ENCODE measurements at regions not wholly inside any gene's neighbourhood (a gene's known extent, or its start where the extent isn't known, plus 50 kb on each side); places are given as distances from the start of the nearest gene placed in this dataset.

DNA sequence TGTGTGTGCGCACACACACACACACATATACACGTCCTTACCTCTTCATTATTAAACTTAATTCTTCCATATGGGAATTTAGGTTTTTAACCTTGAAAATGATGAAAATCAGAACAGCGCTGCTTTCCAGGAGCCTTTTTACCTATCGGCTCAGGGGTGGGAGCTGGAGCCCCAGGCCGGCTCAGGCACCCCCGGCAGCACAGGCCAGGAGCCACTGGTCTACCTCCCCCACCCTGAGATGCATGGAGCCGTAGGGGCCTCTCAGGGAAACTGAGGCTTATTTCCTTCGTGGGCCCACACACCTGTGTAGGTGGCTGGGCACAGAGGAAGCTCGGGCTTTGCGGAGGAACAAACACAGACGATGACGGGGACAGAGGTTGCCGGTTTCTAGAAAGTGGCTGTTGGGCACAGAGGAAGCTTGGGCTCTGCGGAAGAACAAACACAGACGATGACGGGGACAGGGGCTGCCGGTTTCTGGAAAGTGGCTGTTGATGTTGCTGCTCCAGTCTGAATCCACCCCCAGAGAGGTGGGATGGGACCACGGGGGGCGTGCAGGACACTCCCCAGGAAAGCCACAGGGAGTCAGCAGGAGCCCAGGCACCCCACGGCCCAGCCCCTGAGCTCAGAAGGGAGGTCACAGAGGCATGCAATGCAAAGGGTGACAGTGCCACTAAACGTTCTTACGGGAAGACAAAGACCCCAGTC, 149.4 kb downstream of the BRD1 start:
- no peak for DNase-seq (ENCODE audit: low read depth)
- no peak overlapping the region for H3K4me3 ChIP-seq (ENCODE audit: low read depth, low read length)
- no peak for TF ChIP-seq CTCF (IDR thresholded peaks at IDR 0.05; ENCODE audit: low read depth, low read length)
- TF ChIP-seq POLR2A (IDR thresholded peaks at IDR 0.05; ENCODE audit: extremely low read depth, insufficient read length), result no peak
- TF ChIP-seq MYC (IDR thresholded peaks at IDR 0.05; ENCODE audit: low read depth, low read length), result no peak
- TF ChIP-seq MAX (IDR thresholded peaks at IDR 0.05; ENCODE audit: low read depth, low read length), result no peak

DNA sequence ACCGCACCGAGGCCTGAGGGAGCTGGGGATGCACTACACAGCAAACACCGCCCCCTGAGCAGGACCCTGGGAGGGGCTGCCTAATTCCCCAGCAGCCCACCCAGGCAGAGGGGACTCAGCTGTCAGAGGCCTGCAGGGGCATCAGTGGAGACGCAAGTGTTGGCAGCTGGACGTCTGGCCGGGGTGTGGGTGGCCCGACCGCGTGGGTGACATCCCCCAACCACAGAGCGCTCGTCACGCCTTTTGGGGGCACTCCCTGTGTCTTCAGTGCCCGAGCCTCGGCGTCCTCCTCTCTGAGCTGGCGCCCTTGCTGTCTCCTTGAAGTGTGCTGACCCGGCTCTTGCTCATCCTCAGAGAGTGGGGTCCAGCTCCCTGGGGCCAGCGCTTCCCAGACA, 150.2 kb downstream of the BRD1 start:
- DNase-seq (ENCODE audit: low read depth), result no peak
- TF ChIP-seq MYC (IDR thresholded peaks at IDR 0.05; ENCODE audit: low read depth, low read length) (no peak), POLR2A (IDR thresholded peaks at IDR 0.05; ENCODE audit: extremely low read depth, insufficient read length) (no peak)
- H3K4me3 ChIP-seq (ENCODE audit: low read depth, low read length), result no peak overlapping the region

- TF ChIP-seq CTCF (IDR thresholded peaks at IDR 0.05; ENCODE audit: low read depth, low read length) (no peak), MYC (IDR thresholded peaks at IDR 0.05; ENCODE audit: low read depth, low read length) (no peak), MAX (IDR thresholded peaks at IDR 0.05; ENCODE audit: low read depth, low read length) (no peak), POLR2A (IDR thresholded peaks at IDR 0.05; ENCODE audit: extremely low read depth, insufficient read length) (no peak)
These were observed 150.7 kb downstream of the BRD1 start for GRCh38 chr22:49676783-49677494.

GRCh38 chr22:49676230-49676629, 151.4 kb downstream of the BRD1 start:
- TF ChIP-seq CTCF (IDR thresholded peaks at IDR 0.05; ENCODE audit: low read depth, low read length) (no peak), POLR2A (IDR thresholded peaks at IDR 0.05; ENCODE audit: extremely low read depth, insufficient read length) (no peak), MAX (IDR thresholded peaks at IDR 0.05; ENCODE audit: low read depth, low read length) (no peak), MYC (IDR thresholded peaks at IDR 0.05; ENCODE audit: low read depth, low read length) (no peak)
- H3K4me3 ChIP-seq (ENCODE audit: low read depth, low read length), result no peak overlapping the region
- no peak for DNase-seq (ENCODE audit: low read depth)

More at GRCh38 chr22:49676783-49677494, 150.7 kb downstream of the BRD1 start:
- no peak for DNase-seq (ENCODE audit: low read depth)
- H3K4me3 ChIP-seq (ENCODE audit: low read depth, low read length), result no peak overlapping the region

DNA sequence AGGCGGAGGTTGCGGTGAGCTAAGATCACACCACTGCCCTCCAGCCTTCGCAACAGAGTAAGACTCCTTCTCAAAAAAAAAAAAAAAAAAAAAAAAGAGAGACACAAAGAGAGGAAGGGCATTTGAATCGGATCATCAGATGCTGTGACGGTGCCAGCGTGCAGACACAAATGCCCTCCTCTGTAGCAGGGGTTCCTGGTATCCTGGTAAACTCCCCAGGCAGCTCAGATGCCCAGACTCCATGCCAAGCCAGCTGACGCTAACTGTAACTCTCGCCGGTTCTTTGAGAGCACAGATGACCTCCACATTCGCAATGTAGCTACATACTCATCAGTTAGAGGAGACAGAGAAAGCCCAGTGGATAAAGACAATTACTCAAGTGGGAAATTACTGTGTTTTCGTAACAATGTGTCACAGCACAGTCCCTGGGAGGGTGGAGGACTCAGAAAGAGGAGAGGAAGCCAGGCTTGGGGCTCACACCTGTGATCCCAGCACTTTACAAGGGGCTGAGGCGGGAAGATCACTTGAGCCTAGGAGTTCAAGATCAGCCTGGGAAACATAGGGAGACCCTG, 153.1 kb downstream of the BRD1 start:
- H3K4me3 ChIP-seq (ENCODE audit: low read depth, low read length), result no peak overlapping the region
- TF ChIP-seq CTCF (IDR thresholded peaks at IDR 0.05; ENCODE audit: low read depth, low read length) (no peak), MAX (IDR thresholded peaks at IDR 0.05; ENCODE audit: low read depth, low read length) (no peak), MYC (IDR thresholded peaks at IDR 0.05; ENCODE audit: low read depth, low read length) (no peak), POLR2A (IDR thresholded peaks at IDR 0.05; ENCODE audit: extremely low read depth, insufficient read length) (no peak)
- DNase-seq (ENCODE audit: low read depth), result no peak

DNA sequence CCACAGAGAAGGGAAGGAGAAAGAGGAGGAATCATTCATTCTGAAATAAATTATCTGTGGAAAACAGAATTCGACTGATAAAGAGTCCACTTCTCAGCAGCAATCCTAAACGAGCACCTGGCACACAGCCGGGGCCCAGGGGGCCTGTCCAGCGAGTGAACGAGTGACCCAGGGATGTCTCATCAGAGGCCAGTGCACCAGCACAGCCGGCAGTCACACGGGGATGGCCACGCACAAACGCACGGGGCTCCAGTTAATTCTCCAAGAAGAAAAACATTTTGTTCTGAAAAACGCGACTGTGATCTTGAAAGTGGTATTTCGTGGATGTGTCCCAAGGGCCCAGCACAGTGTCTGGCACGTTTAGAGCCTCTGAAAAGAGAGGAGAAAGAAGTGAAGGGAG, 154.6 kb downstream of the BRD1 start:
- H3K4me3 ChIP-seq (ENCODE audit: low read depth, low read length), result no peak overlapping the region
- TF ChIP-seq POLR2A (IDR thresholded peaks at IDR 0.05; ENCODE audit: extremely low read depth, insufficient read length) (no peak), CTCF (IDR thresholded peaks at IDR 0.05; ENCODE audit: low read depth, low read length) (no peak), MAX (IDR thresholded peaks at IDR 0.05; ENCODE audit: low read depth, low read length) (no peak), MYC (IDR thresholded peaks at IDR 0.05; ENCODE audit: low read depth, low read length) (no peak)
- DNase-seq (ENCODE audit: low read depth), result no peak

Measured in NB4 (cell line).